AG09319 (cell line): ENCODE measurements at regions not wholly inside any gene's neighbourhood (a gene's known extent, or its start where the extent isn't known, plus 50 kb on each side); places are given as distances from the start of the nearest gene placed in this dataset.

Experiments
- DNase-seq: peaks from one replicate; pipeline ENCODE4 v3.0.0-alpha.2; 2010; ENCODE audit warnings: low read depth; ENCODE audit errors: extremely low read depth
- CTCF ChIP-seq: IDR thresholded peaks from 2 replicates; pipeline ENCODE4 v1.5.1; 2011; ENCODE audit warnings: low read depth, mild to moderate bottlenecking, inconsistent platforms, low read length, moderate library complexity

- no peak for DNase-seq
- TF ChIP-seq CTCF, result no peak
These were observed 92.8 kb downstream of the MYEOV start for GRCh38 chr11:69386594-69387408.

GRCh38 chr11:69387409-69387885 lies 93.5 kb downstream of the MYEOV start:
- no peak for TF ChIP-seq CTCF
- no peak for DNase-seq

GRCh38 chr11:69388210-69388609 lies 93.3 kb upstream of the LINC01488 start:
- DNase-seq, result no peak
- no peak for TF ChIP-seq CTCF

- TF ChIP-seq CTCF, result no peak
- no peak for DNase-seq
These were observed 92.8 kb upstream of the LINC01488 start for GRCh38 chr11:69388661-69389060.

GRCh38 chr11:69390561-69390960 lies 90.9 kb upstream of the LINC01488 start:
- DNase-seq, result no peak
- TF ChIP-seq CTCF, result no peak

- TF ChIP-seq CTCF, result no peak
- no peak for DNase-seq
These were observed 90.0 kb upstream of the LINC01488 start for GRCh38 chr11:69391192-69392103.

GRCh38 chr11:69392104-69392653 lies 89.3 kb upstream of the LINC01488 start:
- TF ChIP-seq CTCF, result no peak
- no peak for DNase-seq
